Stimulated activated CD8-positive, alpha-beta memory T cell treated with anti-CD3 and anti-CD28 coated beads, Interleukin-15, amount 100 ng/mL, for 1 hour (primary cell): ENCODE measurements at regions not wholly inside any gene's neighbourhood (a gene's known extent, or its start where the extent isn't known, plus 50 kb on each side); places are given as distances from the start of the nearest gene placed in this dataset.

Experiments
- DNase-seq: peaks from one replicate; pipeline ENCODE4 v3.0.0-alpha.2; 2020; ENCODE audit warnings: low read depth

- no peak for DNase-seq
Observed at GRCh38 chr18:1559563-1559962, 654.9 kb downstream of the ADCYAP1 start.

- DNase-seq, result no peak
Observed at GRCh38 chr18:1564793-1565192, 660.1 kb downstream of the ADCYAP1 start.

DNA sequence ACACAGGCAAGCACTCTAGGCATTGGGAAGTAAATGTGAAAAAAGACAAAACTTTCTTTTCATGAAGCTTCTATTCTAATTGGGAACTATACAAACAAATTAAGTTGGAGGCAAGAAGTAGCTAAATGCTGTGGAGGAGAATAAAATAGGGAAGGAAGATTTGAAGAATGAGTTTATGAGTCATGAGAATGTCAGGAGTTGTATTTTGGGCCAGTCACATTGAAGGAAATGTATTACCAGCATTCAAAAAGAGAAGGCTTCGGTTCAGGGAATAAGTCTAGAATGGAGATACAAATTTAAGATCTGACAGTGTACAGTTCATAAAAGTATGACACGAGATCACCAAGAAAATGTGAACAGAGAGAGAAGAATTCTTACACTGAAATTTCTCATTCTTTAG, 666.5 kb downstream of the ADCYAP1 start:
- no peak for DNase-seq

- no peak for DNase-seq
Observed at GRCh38 chr18:1573732-1574131, 669.1 kb downstream of the ADCYAP1 start.

DNA sequence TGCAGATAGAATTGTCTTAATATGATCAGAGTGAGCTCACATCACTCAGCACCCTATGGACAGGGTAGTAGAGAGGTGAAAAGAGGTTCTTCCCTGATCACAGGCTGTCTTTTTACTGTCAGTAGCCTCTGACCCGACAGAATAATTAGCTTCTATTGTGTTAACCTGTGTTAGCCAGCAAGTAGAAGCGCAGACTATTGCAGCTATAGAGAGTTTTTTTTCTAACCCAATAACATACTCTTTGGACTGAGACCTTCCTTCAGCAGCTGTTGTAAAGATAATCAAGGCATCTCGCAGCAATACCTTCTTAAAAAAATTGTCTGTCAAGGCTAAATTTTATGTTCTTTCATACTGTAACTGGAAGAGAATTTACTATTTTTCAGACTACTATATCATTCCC, 670.4 kb downstream of the ADCYAP1 start:
- DNase-seq, result no peak

DNA sequence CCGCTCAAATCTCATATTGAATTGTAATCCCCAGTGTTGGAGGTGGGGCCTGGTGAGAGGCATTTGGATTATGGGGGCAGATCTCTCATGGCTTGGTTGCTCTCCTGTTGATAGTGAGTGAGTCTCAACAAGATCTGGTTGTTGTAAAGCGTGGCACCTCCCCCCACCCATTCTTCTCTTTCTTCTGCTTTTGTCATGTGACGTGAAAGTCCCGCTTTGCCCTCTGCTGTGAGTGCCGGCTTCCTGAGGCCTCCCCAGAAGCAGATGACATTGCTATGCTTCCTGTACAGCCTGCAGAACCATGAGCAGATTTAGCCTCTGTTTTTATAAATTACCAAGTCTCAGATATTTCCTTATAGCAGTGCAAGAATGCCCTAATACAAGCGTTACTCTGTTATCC, 673.8 kb downstream of the ADCYAP1 start:
- no peak for DNase-seq

- no peak for DNase-seq
Observed at GRCh38 chr18:1581581-1581980, 676.9 kb downstream of the ADCYAP1 start.

GRCh38 chr18:1585881-1586488, 681.3 kb downstream of the ADCYAP1 start:
- no peak for DNase-seq

- DNase-seq, result no peak
Observed at GRCh38 chr18:1593091-1593490, 688.4 kb downstream of the ADCYAP1 start.

GRCh38 chr18:1595195-1595594, 690.5 kb downstream of the ADCYAP1 start:
- DNase-seq, result no peak

- no peak for DNase-seq
Observed at GRCh38 chr18:1599196-1599595, 694.5 kb downstream of the ADCYAP1 start.

- DNase-seq, result no peak
Observed at GRCh38 chr18:1604751-1605150, 700.1 kb downstream of the ADCYAP1 start.

DNA sequence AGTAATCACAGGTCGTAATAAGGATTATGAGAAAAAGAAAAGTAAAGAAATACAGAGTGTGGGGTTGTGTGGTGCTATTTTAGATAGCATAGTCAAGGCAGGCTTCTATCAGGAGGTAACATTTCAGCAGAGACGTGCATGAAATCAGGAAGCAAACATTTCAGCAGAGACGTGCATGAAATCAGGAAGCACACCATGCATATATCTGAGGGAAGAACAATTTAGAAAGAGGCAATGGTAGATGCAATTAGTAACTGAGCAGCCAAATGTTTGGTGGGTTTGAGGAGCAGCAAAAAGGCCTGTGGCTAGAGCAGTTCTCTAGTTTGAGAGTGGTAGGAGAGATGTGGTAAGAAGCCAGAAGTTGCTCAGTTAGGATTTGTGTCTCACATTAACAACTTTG, 713.7 kb downstream of the ADCYAP1 start:
- no peak for DNase-seq

GRCh38 chr18:1619507-1619906, 714.8 kb downstream of the ADCYAP1 start:
- DNase-seq, result no peak

- no peak for DNase-seq
Observed at GRCh38 chr18:1624612-1625011, 719.9 kb downstream of the ADCYAP1 start.

- DNase-seq, result no peak
Observed at GRCh38 chr18:1627494-1627893, 722.8 kb downstream of the ADCYAP1 start.

GRCh38 chr18:1648712-1649111, 744.0 kb downstream of the ADCYAP1 start:
- no peak for DNase-seq

- no peak for DNase-seq
Observed at GRCh38 chr18:1652018-1652417, 747.3 kb downstream of the ADCYAP1 start.

DNA sequence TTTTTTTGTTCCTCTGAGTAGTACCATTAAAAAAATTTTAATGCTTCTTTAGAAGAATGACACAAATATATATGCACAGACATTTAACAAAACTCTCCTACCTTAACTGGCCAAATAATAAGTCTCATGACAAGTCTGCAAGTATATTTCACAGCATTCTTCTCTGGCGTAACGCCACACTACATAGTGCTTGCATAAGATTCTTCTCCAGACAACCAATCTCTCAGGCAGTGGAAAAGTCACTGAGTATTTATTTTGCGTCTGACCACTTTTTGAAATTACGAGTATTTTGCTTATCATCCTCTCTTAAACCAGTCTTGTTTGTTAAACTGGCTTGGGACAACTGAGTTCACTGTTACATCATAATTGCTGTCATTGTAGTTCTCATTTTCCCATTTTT, 749.2 kb downstream of the ADCYAP1 start:
- no peak for DNase-seq

DNA sequence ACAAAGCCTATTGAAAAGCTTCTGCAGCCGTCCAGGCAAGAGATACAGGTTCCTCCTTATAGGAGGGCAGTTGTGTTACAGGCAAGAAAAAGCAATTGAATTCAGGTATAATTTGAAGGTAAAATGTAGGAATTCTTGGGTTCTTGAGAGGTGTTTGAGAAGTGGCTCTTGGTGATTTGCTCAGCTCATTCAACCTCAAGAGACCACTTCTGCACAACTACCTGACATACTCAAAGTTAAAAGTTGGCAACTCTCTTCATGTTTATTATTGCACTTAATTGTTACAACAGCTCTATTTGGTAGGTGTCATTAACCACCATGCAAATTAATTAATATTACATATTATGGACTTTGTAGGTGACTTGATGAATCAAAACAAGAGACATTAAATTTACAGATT, 753.2 kb downstream of the ADCYAP1 start:
- DNase-seq, result no peak

GRCh38 chr18:1658908-1659566, 754.4 kb downstream of the ADCYAP1 start:
- DNase-seq, result no peak

- DNase-seq, result no peak
Observed at GRCh38 chr18:1663879-1664705, 759.4 kb downstream of the ADCYAP1 start.

GRCh38 chr18:1665079-1665478, 760.4 kb downstream of the ADCYAP1 start:
- no peak for DNase-seq
